GM06990 (cell line): ENCODE measurements at regions not wholly inside any gene's neighbourhood (a gene's known extent, or its start where the extent isn't known, plus 50 kb on each side); places are given as distances from the start of the nearest gene placed in this dataset.
"Not testable (repeated sequence)": the region's sequence is repeated elsewhere in the genome, so short reads cannot be mapped to it uniquely, and the experiment has no call there.

Experiments used
- DNase-seq: peaks from one replicate; pipeline ENCODE4 v3.0.0-alpha.2; 2011; ENCODE audit not compliant: insufficient read length; ENCODE audit errors: extremely low read depth
- H3K27me3 ChIP-seq: replicated peaks from 2 replicates; pipeline ENCODE4 v1.6.0; 2011; ENCODE audit warnings: low read length; ENCODE audit not compliant: control insufficient read depth, insufficient read depth
- H3K36me3 ChIP-seq: 2 replicates; pipeline ENCODE4 v1.5.1; 2011; ENCODE audit warnings: low read length; ENCODE audit not compliant: control insufficient read depth, insufficient read depth
- H3K4me3 ChIP-seq: replicated peaks from 2 replicates; pipeline ENCODE4 v1.5.1; 2011; ENCODE audit warnings: low read depth, mild to moderate bottlenecking, control low read depth, low read length
- CTCF ChIP-seq: IDR thresholded peaks from 2 replicates; pipeline ENCODE4 v1.5.1; 2011; ENCODE audit warnings: low read length, control low read depth, mild to moderate bottlenecking, inconsistent platforms; ENCODE audit not compliant: insufficient read depth, poor library complexity, severe bottlenecking

DNA sequence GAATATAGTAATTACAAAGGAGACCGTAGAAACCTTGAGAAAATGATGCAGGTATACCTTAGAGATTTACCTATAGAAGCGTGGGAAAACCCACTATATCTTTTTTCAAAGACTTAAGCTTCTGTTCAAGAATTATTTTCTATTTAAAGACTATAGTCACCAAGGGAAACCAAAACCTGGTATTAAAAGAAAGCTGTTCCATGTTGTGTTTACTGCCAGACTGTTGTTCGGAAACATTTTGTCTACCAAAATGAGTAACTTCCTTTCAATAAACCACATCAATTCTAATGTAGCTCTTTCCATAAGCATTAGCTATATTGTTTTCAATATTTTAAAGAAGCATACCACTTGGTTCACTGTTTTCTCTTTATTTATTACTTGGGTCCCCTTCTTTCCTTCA, 182.9 kb upstream of the SLITRK6 start:
- no peak for DNase-seq
- Histone ChIP-seq H3K27me3 (no peaks in the 10 kb centered on the region), H3K36me3 (no peaks in the 10 kb centered on the region), H3K4me3 (no peak overlapping the region)
- no peak for TF ChIP-seq CTCF

DNA sequence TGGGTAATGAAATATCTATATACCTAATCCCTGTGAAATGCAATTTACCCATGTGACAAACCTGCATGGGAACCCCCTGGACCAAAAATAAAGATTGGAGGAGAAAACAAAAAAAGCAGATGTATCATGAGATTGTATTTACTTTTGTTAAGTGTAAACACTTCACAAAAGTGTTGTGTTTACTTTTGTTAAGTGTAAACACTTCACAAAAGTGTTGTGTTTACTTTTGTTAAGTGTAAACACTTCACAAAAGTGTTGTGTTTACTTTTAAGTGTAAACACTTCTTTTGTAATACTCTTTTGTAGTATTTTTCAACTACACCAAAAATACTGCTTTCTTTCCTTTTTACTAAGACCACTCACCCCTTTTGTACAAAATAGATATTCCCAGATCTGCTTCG, 181.2 kb upstream of the SLITRK6 start:
- H3K27me3 ChIP-seq, DNase-seq, H3K36me3 ChIP-seq, H3K4me3 ChIP-seq: not testable (repeated sequence)

GRCh38 chr13:85976242-85976641, 177.0 kb upstream of the SLITRK6 start:
- no peak for DNase-seq
- H3K4me3 ChIP-seq, result no peak overlapping the region
- no peaks in the 10 kb centered on the region for H3K36me3 ChIP-seq
- TF ChIP-seq CTCF, result no peak
- no peaks in the 10 kb centered on the region for H3K27me3 ChIP-seq

DNA sequence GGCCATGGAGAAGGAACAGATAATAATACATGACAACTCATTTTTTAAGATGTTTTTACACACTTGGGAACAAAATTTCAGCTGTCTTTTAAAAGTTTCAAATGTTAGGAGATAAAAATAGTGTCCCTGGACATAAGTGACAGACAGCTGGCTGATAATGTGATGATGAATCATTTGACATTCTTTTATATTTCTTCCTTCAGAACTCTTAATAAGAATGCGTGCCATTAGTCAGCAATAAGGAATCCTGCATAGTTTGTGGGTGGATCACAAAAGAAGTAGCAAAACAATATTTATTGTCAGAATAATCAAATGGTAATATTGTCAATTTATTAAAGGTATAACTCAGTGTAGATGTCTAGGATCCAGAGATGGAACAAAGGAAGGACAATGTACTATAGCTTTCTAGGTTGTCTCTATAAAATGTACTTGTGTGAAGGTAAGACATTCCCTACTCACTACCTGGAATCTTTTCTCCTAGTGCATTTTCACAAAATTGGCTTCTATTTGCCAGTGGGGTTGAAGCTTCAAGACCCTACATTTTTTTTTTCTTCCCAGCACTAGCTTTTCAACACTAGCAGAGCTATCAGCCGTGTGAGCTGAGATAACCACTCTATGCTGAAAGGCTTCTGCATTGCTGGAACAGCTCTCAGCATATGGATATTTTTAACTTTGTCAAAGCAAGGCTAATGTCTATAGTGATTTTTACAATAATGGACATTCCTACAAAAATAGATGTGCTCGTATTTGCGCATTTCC, 175.6 kb upstream of the SLITRK6 start:
- H3K27me3 ChIP-seq, result no peaks in the 10 kb centered on the region
- H3K36me3 ChIP-seq, result no peaks in the 10 kb centered on the region
- no peak for DNase-seq
- no peak overlapping the region for H3K4me3 ChIP-seq
- no peak for TF ChIP-seq CTCF

- no peak for TF ChIP-seq CTCF
- DNase-seq, result no peak
- Histone ChIP-seq H3K27me3 (no peaks in the 10 kb centered on the region), H3K36me3 (no peaks in the 10 kb centered on the region), H3K4me3 (no peak overlapping the region)
Measured at GRCh38 chr13:85970727-85971126, 171.5 kb upstream of the SLITRK6 start.

- no peak overlapping the region for H3K4me3 ChIP-seq
- H3K27me3 ChIP-seq, result no peaks in the 10 kb centered on the region
- TF ChIP-seq CTCF, result no peak
- DNase-seq, result no peak
- H3K36me3 ChIP-seq, result no peaks in the 10 kb centered on the region
Measured at GRCh38 chr13:85969331-85969730, 170.1 kb upstream of the SLITRK6 start.
